ENCODE measurements at regions not wholly inside any gene's neighbourhood (a gene's known extent, or its start where the extent isn't known, plus 50 kb on each side); places are given as distances from the start of the nearest gene placed in this dataset.

GRCh38 chr13:33352526-33352925 is 67.0 kb upstream of the STARD13 start:
- 100% methylated on average over 5 of the region's 5 CpGs for WGBS (ENCODE audit: insufficient coverage, insufficient replicate concordance, low lambda C conversion rate, missing lambda C conversion rate)
- CTCF ChIA-PET = no interaction called here
- DNase-seq (ENCODE audit: low read depth, low spot score) (no peak), ATAC-seq (no peak), FAIRE-seq (no peak)
- no peaks in the 10 kb centered on the region for H3K9me3 ChIP-seq (replicated peaks; ENCODE audit: control insufficient read depth, insufficient read depth, low read length)
- no peak overlapping the region for H2AFZ ChIP-seq (ENCODE audit: control insufficient read depth, low read depth, low read length)
- no peaks in the 10 kb centered on the region for H4K20me1 ChIP-seq (ENCODE audit: control insufficient read depth, insufficient read depth)
- H3K27me3 ChIP-seq (replicated peaks in 1 of 2; ENCODE audit: control insufficient read depth in 2 of 2, insufficient read depth in 2 of 2, low read length in 1 of 2) = no peaks in the 10 kb centered on the region; a peak in 2 of 4 replicates
- SMC1A ChIA-PET (ENCODE audit: uncharacterized antibody, unreplicated experiment) = interaction anchor here (1.3 kb wide), 1 partner anchor 13 kb away, joined by 4 read pairs; no protein-coding TSS in a partner anchor
- no peaks in the 10 kb centered on the region for H3K79me2 ChIP-seq (ENCODE audit: control insufficient read depth, insufficient read depth, low read length)
- TF ChIP-seq IKZF1 (conservative IDR thresholded peaks at IDR 0.05) = no peak
- TF ChIP-seq EP300 (IDR thresholded peaks at IDR 0.05; ENCODE audit: borderline replicate concordance in 1 of 2, control insufficient read depth in 1 of 2, low read depth in 2 of 2, low read length in 2 of 2) = no peak
- TF ChIP-seq ZNF207 (IDR thresholded peaks at IDR 0.05; ENCODE audit: borderline replicate concordance) = no peak
- no peak for TF ChIP-seq PAX8 (IDR thresholded peaks at IDR 0.05)
- TF ChIP-seq HDGF (IDR thresholded peaks at IDR 0.05) = no peak
- TF ChIP-seq ATF2 (IDR thresholded peaks at IDR 0.05; ENCODE audit: low read length) = no peak
- TF ChIP-seq NFXL1 (IDR thresholded peaks at IDR 0.05; ENCODE audit: borderline replicate concordance) = no peak
- no peak for TF ChIP-seq GATAD2B (conservative IDR thresholded peaks at IDR 0.05; ENCODE audit: low read depth)
- TF ChIP-seq ATF7 (IDR thresholded peaks at IDR 0.05; ENCODE audit: low read depth) = no peak
- TF ChIP-seq YBX1 (IDR thresholded peaks at IDR 0.05) = no peak
- no peak for TF ChIP-seq ZBTB33 (IDR thresholded peaks at IDR 0.05)
- no peak for TF ChIP-seq POLR2AphosphoS2 (IDR thresholded peaks at IDR 0.05; ENCODE audit: low read depth, low read length)
- H3K36me3 ChIP-seq (ENCODE audit: control insufficient read depth in 2 of 2, insufficient read depth in 2 of 2, low read length in 1 of 2) = no peaks in the 10 kb centered on the region
- no peaks in the 10 kb centered on the region for H3K4me1 ChIP-seq (ENCODE audit: control insufficient read depth, insufficient read depth, low read length)
- POLR2A ChIA-PET = no interaction called here
- intact Hi-C loops (cut with micrococcal nuclease; ENCODE audit: unreplicated experiment) = no loop called here
- H3K27ac ChIP-seq (ENCODE audit: control insufficient read depth, insufficient read depth) = no peak overlapping the region
- in situ Hi-C loops (cut with MboI) = no loop called here
- H3K9ac ChIP-seq (ENCODE audit: control insufficient read depth, insufficient read depth, low read length) = no peak overlapping the region
- no peak overlapping the region for H3K4me3 ChIP-seq
- RAD21 ChIA-PET (ENCODE audit: unreplicated experiment) = no interaction called here
- no TSS peak for BruUV-seq (replicated peaks)
- no peak overlapping the region for H3K4me2 ChIP-seq (ENCODE audit: control insufficient read depth, insufficient read depth)

All from GM12878 (cell line).